ENCODE measurements at regions not wholly inside any gene's neighbourhood (a gene's known extent, or its start where the extent isn't known, plus 50 kb on each side); places are given as distances from the start of the nearest gene placed in this dataset.
"Not testable (repeated sequence)": the region's sequence is repeated elsewhere in the genome, so short reads cannot be mapped to it uniquely, and the experiment has no call there.

GRCh38 chr14:43587183-43587582 is 919.9 kb downstream of the FSCB start:
- TF ChIP-seq CTCF (IDR thresholded peaks at IDR 0.05): no peak
- TF ChIP-seq POLR2A (IDR thresholded peaks at IDR 0.05): no peak
- Histone ChIP-seq H3K9me3 (no peaks in the 10 kb centered on the region), H3K4me3 (replicated peaks in 1 of 3) (no peak overlapping the region), H3K27ac (no peak overlapping the region), H3K36me3 (no peaks in the 10 kb centered on the region), H3K27me3 (no peaks in the 10 kb centered on the region), H3K4me1 (no peaks in the 10 kb centered on the region)
- intact Hi-C loops (cut with DNase I): no loop called here
- 56 to 57% methylated on average over 3 of the region's 3 CpGs for WGBS, 2 donors
- DNase-seq: no peak

- WGBS, 2 donors: 80 to 86% methylated on average over 2 of the region's 2 CpGs
- no peak overlapping the region for H3K27ac ChIP-seq
- no peak overlapping the region for H3K4me3 ChIP-seq (replicated peaks in 1 of 3)
- no peak for DNase-seq
- no peaks in the 10 kb centered on the region for H3K9me3 ChIP-seq
- H3K36me3 ChIP-seq: no peaks in the 10 kb centered on the region
- TF ChIP-seq CTCF (IDR thresholded peaks at IDR 0.05) (no peak), POLR2A (IDR thresholded peaks at IDR 0.05) (no peak)
- H3K27me3 ChIP-seq: no peaks in the 10 kb centered on the region
- intact Hi-C loops (cut with DNase I): no loop called here
- no peaks in the 10 kb centered on the region for H3K4me1 ChIP-seq
Observed at GRCh38 chr14:43579671-43580070, 927.4 kb downstream of the FSCB start.

- TF ChIP-seq CTCF (IDR thresholded peaks at IDR 0.05): no peak
- no peak for TF ChIP-seq POLR2A (IDR thresholded peaks at IDR 0.05)
- DNase-seq: no peak
- no peak overlapping the region for H3K27ac ChIP-seq
- H3K27me3 ChIP-seq: no peaks in the 10 kb centered on the region
- intact Hi-C loops (cut with DNase I): no loop called here
- 56 to 64% methylated on average over 1 of the region's 1 CpG for WGBS, 2 donors
- no peak overlapping the region for H3K4me3 ChIP-seq (replicated peaks in 1 of 3)
- no peaks in the 10 kb centered on the region for H3K9me3 ChIP-seq
- H3K4me1 ChIP-seq: no peaks in the 10 kb centered on the region
- no peaks in the 10 kb centered on the region for H3K36me3 ChIP-seq
Observed at GRCh38 chr14:43568022-43568421, 939.1 kb downstream of the FSCB start.

- TF ChIP-seq POLR2A (IDR thresholded peaks at IDR 0.05) (no peak), CTCF (IDR thresholded peaks at IDR 0.05) (no peak)
- WGBS, 2 donors: 87 to 95% methylated on average over 1 of the region's 1 CpG
- no peaks in the 10 kb centered on the region for H3K36me3 ChIP-seq
- no peaks in the 10 kb centered on the region for H3K4me1 ChIP-seq
- H3K27me3 ChIP-seq: no peaks in the 10 kb centered on the region
- H3K4me3 ChIP-seq (replicated peaks in 1 of 3): no peak overlapping the region
- DNase-seq: no peak
- H3K27ac ChIP-seq: no peak overlapping the region
- intact Hi-C loops (cut with DNase I): no loop called here
- H3K9me3 ChIP-seq: no peaks in the 10 kb centered on the region
Observed at GRCh38 chr14:43548368-43548767, 958.7 kb downstream of the FSCB start.

- H3K27me3 ChIP-seq; H3K27ac ChIP-seq; H3K36me3 ChIP-seq; intact Hi-C loops (cut with DNase I); H3K4me1 ChIP-seq; DNase-seq; H3K4me3 ChIP-seq (replicated peaks in 1 of 3); H3K9me3 ChIP-seq: not testable (repeated sequence)
- WGBS, 2 donors: 69 to 82% methylated on average over 2 of the region's 2 CpGs
Observed at GRCh38 chr14:43547596-43547995, 959.5 kb downstream of the FSCB start.

- H3K4me1 ChIP-seq: no peaks in the 10 kb centered on the region
- 87 to 92% methylated on average over 10 to 11 of the region's 11 CpGs for WGBS, 2 donors
- TF ChIP-seq CTCF (IDR thresholded peaks at IDR 0.05) (no peak), POLR2A (IDR thresholded peaks at IDR 0.05) (no peak)
- H3K9me3 ChIP-seq: no peaks in the 10 kb centered on the region
- intact Hi-C loops (cut with DNase I): no loop called here
- H3K4me3 ChIP-seq (replicated peaks in 1 of 3): no peak overlapping the region
- no peaks in the 10 kb centered on the region for H3K36me3 ChIP-seq
- DNase-seq: no peak
- H3K27ac ChIP-seq: no peak overlapping the region
- H3K27me3 ChIP-seq: no peaks in the 10 kb centered on the region
Observed at GRCh38 chr14:43541356-43541755, 965.7 kb downstream of the FSCB start.

All from thyroid gland (tissue), 4 donors.